Transverse colon (tissue), 4 donors: ENCODE measurements at regions not wholly inside any gene's neighbourhood (a gene's known extent, or its start where the extent isn't known, plus 50 kb on each side); places are given as distances from the start of the nearest gene placed in this dataset.

ENCODE experiments used
- DNase-seq: peaks from one replicate; pipeline ENCODE4 v3.0.0-alpha.2; 2019
- H3K27ac ChIP-seq, 4 donors: fragments of 200-600 bp; sonication (generic); 2 replicates each; pipeline ENCODE4 v1.5.1; 2016 to 2018; ENCODE audit warnings: inconsistent platforms in 4 of 4
- H3K27me3 ChIP-seq: fragments of 200-600 bp; sonication (generic); 2 replicates; pipeline ENCODE4 v1.5.1; 2017; ENCODE audit warnings: inconsistent platforms
- H3K36me3 ChIP-seq, 4 donors: fragments of 200-600 bp; sonication (generic); 2 replicates each; pipeline ENCODE4 v1.5.1; 2017 to 2019; ENCODE audit warnings: inconsistent platforms in 4 of 4
- H3K4me1 ChIP-seq, 4 donors: fragments of 200-600 bp; sonication (generic); 2 replicates each; pipeline ENCODE4 v1.5.1; 2017 to 2020; ENCODE audit warnings: inconsistent platforms in 4 of 4
- H3K4me3 ChIP-seq, 4 donors: fragments of 200-600 bp; sonication (generic); 1 replicate in 1 of 4; 2 replicates in 3 of 4; pipeline versions ENCODE4 v1.5.1 to v1.6.1; 2017 to 2019; ENCODE audit warnings: inconsistent platforms in 4 of 4
- H3K9me3 ChIP-seq, 2 donors: fragments of 200-600 bp; sonication (generic); 2 replicates each; pipeline ENCODE4 v1.5.1; 2017 to 2019; ENCODE audit warnings: inconsistent platforms in 2 of 2
- CTCF ChIP-seq, 5 experiments: fragments of 200-600 bp in 3 of 5; fragments of 450-650 bp in 2 of 5; sonication (generic) in 3 of 5; IDR thresholded peaks; 1 replicate in 2 of 5; 2 replicates in 3 of 5; pipeline ENCODE4 v1.5.1; 2016 to 2017; ENCODE audit warnings: antibody characterized with exemption in 5 of 5, inconsistent platforms in 3 of 5, mild to moderate bottlenecking in 2 of 5, moderate library complexity in 1 of 5
- EP300 ChIP-seq: sonication (generic); formaldehyde crosslinking; IDR thresholded peaks from one replicate; pipeline ENCODE4 v1.6.1; 2017; ENCODE audit warnings: antibody characterized with exemption, low read depth
- POLR2A ChIP-seq: fragments of 450-650 bp; IDR thresholded peaks from one replicate; pipeline ENCODE4 v1.6.1; 2016; ENCODE audit warnings: antibody characterized with exemption, mild to moderate bottlenecking, moderate library complexity
- POLR2AphosphoS5 ChIP-seq, 3 donors: sonication (generic); formaldehyde crosslinking; IDR thresholded peaks; one replicate each; pipeline ENCODE4 v1.6.1; 2016; ENCODE audit warnings: antibody characterized with exemption in 3 of 3
- WGBS, 2 donors: methylation state at CpG; one replicate each; pipeline ENCODE4 v1.1.5; 2018; ENCODE audit warnings: low coverage in 1 of 2; 5-methylcytosine and 5-hydroxymethylcytosine counted together
- in situ Hi-C, 4 donors: fragments of 200-750 bp; cut with MboI; loops; one replicate each; pipeline versions ENCODE4 v1.15.0 to v1.15.1; 2017; ENCODE audit warnings: low sequenced_read_pairs in 3 of 4, low pct_ligation_motif_present in 1 of 4, low pct_unique_long_range_greater_than_20kb in 1 of 4
- intact Hi-C: fragments of 100-400 bp; cut with DNase I; formaldehyde crosslinking; loops from one replicate; pipeline ENCODE4 v1.15.1; 2023; ENCODE audit warnings: low total_unique reads

DNA sequence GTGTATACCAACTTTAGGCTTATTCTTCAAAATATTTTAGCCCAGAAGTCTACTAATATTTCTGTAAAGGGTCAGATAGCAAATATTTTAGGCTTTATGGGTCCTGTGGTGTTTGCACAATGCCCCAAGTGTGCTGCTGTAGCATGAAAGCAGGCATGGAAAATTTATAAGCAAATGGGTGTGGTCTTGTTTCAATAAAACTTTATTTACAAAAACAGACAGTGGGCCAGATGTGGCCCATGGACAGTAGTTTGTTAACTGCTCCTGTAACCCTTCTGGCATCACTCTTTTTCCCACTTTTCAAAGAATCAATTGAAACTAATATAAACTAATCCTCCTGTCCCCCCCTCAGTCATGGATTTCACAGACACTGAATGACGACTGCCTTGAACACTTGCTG lies 410.7 kb downstream of the SHISA9 start:
- 81 to 83% methylated on average over 1 of the region's 1 CpG for WGBS, 2 donors
- Histone ChIP-seq H3K4me1 (no peaks in the 10 kb centered on the region), H3K4me3 (no peak overlapping the region), H3K27me3 (no peaks in the 10 kb centered on the region), H3K36me3 (no peaks in the 10 kb centered on the region), H3K27ac (no peak overlapping the region), H3K9me3 (no peaks in the 10 kb centered on the region)
- intact Hi-C loops = no loop called here
- in situ Hi-C loops = no loop called here
- TF ChIP-seq POLR2AphosphoS5 (IDR thresholded peaks at IDR 0.05) (no peak), POLR2A (no peak), EP300 (no peak)
- no peak for DNase-seq

DNA sequence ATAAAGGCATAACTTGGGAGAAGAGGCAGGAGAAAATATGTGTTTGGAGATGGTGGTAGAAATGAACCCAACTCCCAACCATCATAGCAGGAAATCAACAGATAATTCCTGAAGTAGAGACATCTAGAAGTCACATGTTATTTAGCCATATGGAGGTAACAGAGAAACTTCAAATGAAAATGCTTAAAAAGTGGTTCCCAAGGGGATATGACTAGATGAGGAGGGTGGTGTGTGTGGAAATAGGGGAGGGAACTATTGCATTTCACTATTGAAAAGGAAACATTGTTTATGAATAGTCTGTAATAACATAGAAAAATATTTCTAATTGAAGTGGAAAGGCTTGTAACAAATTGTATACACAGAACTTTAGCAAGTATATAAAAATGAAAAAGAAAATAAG lies 412.0 kb downstream of the SHISA9 start:
- no peak overlapping the region for H3K27ac ChIP-seq
- no peak for TF ChIP-seq POLR2AphosphoS5 (IDR thresholded peaks at IDR 0.05)
- no peak for TF ChIP-seq POLR2A
- no peak for TF ChIP-seq CTCF (IDR thresholded peaks at IDR 0.05)
- no peak for TF ChIP-seq EP300
- no peak overlapping the region for H3K4me3 ChIP-seq
- no peaks in the 10 kb centered on the region for H3K27me3 ChIP-seq
- H3K36me3 ChIP-seq = no peaks in the 10 kb centered on the region
- no peaks in the 10 kb centered on the region for H3K4me1 ChIP-seq
- DNase-seq = no peak
- intact Hi-C loops (no loop called here), in situ Hi-C loops (no loop called here)
- no peaks in the 10 kb centered on the region for H3K9me3 ChIP-seq

GRCh38 chr16:13314633-13315032 lies 413.2 kb downstream of the SHISA9 start:
- no peaks in the 10 kb centered on the region for H3K27me3 ChIP-seq
- TF ChIP-seq POLR2A (no peak), EP300 (no peak), CTCF (IDR thresholded peaks at IDR 0.05) (no peak), POLR2AphosphoS5 (IDR thresholded peaks at IDR 0.05) (no peak)
- H3K4me1 ChIP-seq = no peaks in the 10 kb centered on the region
- H3K9me3 ChIP-seq = no peaks in the 10 kb centered on the region
- DNase-seq = no peak
- in situ Hi-C loops = no loop called here
- no peak overlapping the region for H3K4me3 ChIP-seq
- WGBS, 2 donors = 87 to 89% methylated on average over 2 of the region's 2 CpGs
- intact Hi-C loops = no loop called here
- H3K36me3 ChIP-seq = no peaks in the 10 kb centered on the region
- H3K27ac ChIP-seq = no peak overlapping the region

DNA sequence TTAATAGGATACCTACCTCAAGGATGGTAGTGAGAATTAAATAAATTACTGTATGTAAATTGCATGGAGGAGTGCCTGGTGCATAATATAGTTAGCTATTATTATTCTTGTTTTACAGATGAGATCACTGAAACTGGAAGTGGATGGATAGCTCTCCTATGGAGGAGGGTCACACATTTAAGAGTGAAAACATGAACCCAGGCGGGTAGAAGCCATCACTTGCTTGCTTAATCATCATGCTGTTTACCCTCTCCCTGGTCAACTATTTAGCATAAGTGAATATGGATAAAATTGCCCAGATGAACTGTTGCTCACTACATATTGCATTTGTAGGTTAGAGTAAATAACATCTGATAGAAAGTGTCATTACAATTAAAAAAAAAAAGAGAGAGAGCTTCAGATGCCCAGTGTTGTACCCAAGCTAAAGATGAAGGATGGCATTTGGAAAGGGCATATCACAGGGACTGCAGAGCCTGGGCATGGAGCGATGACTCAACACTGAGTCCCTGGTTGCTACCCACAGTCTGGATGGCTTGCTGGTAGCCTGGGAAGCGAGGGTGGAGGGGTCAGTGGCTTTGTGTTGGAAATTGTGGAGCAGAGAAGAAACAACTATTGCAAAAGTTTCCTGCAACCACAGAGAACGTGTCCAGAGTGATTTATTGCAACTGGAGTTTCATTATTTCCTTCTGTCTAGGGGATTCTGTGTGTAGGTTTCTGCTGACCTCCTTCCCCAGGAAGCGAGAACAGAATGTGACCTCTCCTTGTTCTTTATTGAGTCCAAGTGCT lies 414.4 kb downstream of the SHISA9 start:
- intact Hi-C loops = no loop called here
- in situ Hi-C loops = no loop called here
- H3K9me3 ChIP-seq = no peaks in the 10 kb centered on the region

More for the DNA sequence above, 414.4 kb downstream of the SHISA9 start:
- Histone ChIP-seq H3K4me3 (no peak overlapping the region), H3K4me1 (no peaks in the 10 kb centered on the region), H3K36me3 (no peaks in the 10 kb centered on the region), H3K27ac (no peak overlapping the region), H3K27me3 (no peaks in the 10 kb centered on the region)
- WGBS, 2 donors = 50 to 55% methylated on average over 5 of the region's 5 CpGs
- no peak for TF ChIP-seq CTCF (IDR thresholded peaks at IDR 0.05)
- no peak for TF ChIP-seq POLR2AphosphoS5 (IDR thresholded peaks at IDR 0.05)
- TF ChIP-seq EP300 = no peak
- no peak for TF ChIP-seq POLR2A
- no peak for DNase-seq
